ENCODE measurements at regions not wholly inside any gene's neighbourhood (a gene's known extent, or its start where the extent isn't known, plus 50 kb on each side); places are given as distances from the start of the nearest gene placed in this dataset.

DNA sequence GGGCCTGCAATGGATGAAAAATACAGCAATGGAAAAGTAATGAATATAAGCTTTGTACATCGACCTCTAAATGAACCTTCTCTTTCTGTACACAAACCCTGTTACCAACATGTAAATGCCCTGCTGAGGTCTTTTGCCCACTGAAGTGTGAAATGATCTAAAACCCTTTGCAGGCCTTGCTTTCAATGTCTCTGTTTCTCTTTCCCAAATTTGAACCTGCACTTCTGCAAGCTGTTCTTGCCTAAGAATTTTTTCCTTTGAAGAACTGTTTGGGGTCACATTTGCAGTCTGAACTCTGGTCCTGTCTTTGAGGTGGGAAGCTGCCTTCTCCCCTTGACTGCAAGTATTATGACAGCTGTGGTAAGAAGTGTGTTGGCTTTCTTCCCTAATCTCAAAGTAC lies 1237.1 kb downstream of the FAM181B start:
- peak; percentile 98 for DNase-seq

DNA sequence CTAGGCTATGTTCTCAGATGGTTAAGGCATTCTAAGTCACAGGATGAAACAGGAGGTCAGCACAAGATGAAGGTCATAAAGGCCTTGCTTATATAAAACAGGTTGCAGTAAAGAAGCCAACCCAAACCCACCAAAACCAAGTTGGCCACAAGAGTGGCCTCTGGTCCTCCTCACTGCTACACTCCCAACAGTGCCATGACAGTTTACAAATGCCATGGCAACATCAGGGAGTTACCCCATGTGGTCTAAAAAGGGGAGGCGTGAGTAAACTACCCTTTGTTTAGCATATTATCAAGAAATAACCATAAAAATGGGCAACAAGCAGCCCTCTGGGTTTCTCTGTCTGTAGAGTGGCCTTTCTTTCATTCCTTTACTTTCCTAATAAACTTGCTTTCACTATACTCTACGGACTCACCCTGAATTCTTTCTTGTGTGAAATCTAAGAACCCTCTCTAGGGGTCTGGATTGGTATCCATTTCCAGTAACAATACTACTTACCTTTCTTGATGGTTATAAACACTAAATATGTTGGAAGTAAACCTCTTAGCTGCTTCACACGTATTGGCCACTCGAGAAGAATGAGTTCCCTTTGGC lies 1237.9 kb downstream of the FAM181B start:
- no peak for DNase-seq

DNA sequence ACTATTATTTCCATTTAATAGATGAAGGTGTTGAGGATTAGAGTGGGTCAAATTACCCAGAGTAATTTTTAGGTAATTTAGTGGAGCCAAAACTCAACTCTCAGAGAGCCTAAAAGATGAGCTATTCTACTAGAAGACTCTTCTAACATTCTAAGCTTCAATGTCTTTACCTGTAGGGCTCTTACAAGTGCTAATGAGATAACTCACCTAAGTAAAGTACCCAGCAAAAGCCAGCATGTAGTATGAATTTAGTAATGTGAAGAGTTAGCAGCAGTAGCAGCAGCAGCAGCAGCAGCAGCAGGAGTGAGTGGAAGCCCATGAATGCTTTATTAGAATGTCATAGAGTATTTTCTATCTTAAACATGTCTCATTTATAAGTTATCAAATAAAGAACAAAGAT lies 1239.2 kb downstream of the FAM181B start:
- no peak for DNase-seq

DNA sequence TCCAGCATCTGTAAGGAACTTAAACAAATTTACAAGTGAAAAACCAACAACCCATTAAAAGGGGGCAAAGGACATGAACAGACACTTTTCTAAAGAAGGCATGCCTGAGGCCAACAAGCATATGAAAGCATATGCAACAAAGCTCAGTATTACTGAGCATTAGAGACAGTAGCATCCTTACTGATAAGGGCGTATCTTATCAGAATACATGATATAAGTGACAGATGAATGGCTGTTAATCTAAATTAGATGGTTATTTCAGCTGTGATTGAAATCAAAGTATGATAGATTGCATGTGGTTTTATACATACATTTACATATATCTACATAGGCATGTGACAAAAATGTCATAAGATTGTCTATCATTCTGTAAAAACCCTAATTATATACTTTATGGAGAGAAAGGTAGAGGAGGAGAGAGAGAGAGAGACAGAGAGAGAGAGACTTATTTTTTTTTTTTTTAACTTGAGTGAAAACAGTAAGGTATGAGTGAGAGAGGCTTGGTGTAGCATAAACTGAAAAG lies 1240.7 kb downstream of the FAM181B start:
- DNase-seq: peak; percentile 96

GRCh38 chr11:81487109-81487508 lies 1246.6 kb downstream of the FAM181B start:
- no peak for DNase-seq

GRCh38 chr11:81484196-81484595 lies 1249.5 kb downstream of the FAM181B start:
- DNase-seq: no peak

GRCh38 chr11:81477277-81477676 lies 1256.4 kb downstream of the FAM181B start:
- no peak for DNase-seq

DNA sequence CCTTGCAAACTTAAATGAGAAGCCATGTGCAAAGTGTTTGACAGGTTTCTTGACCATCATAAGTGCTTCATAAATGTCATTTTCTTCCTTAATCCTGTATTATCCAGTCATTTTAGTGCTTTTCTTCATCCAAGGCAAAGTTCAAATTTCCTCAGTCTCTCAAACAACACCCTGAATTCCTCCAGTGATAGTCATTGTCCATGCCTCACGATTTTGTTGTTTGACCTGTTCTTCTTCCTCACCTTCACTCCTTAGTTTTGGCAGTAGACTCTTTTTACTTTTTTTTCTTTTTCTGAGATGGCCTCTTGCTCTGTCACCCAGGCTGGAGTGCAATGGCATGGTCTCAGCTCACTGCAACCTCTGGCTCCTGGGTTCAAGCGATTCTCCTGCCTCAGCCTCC lies 1257.3 kb downstream of the FAM181B start:
- DNase-seq: no peak

DNA sequence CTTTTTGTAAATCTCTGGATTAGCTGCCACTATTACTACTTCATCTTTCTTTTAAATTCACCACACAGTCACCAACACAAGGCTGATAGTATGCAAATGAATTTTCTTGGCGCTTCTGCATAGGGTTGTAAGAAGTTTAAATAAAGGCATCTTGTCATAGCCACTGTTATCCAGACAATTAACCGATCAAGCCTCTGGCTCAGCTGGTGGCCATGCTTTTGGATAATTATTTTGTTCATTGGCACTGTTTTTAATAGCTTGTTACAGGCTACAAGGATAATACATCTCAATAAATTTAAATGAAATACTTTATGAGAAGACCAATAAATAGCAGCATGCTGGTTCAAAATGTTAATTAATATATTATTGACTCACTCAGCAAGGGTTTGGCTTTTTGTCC lies 1261.0 kb downstream of the FAM181B start:
- no peak for DNase-seq

DNA sequence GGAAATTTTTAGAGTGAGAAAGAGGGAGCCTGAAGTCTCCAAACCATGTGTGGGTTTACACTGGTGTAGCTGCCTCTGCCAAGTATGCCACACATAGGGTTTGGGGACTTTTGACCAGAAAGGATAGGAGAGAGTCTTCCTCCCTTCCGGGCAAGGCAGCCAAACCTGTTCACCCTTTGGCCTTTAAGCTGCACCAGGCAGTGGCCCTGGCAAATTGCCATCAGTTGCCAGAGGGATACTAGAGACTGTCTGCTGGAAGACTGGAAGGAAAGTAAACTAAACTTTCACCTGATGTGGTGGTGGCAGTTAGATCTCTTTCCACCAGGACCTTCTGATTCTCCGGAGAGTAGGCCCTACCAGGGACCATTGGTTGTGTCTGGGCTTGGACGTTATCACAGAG lies 1263.2 kb downstream of the FAM181B start:
- DNase-seq: no peak

DNA sequence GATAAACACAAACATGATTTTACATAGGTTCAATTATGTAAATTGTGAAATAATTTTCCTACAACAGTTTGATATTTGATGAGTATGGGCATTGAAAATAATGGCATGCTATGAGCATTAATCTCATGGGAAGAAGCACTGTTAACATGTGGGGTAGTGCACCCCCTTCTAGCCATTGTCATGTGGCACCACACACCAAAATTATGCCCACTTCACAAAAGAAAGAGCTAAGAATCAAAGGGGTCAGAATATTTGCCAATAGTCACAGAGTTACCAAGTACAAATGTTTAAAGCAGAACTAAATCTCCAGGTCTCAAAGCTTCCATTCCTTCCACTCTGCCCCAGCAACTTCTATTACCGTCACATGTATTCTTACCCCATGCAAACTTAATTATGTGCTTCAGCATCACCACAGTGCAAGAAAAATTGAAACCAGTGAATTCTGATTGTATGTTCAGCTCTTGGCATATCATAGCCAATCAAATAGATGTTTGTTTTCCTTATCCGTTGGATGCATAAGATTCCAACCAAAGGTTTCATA lies 1273.8 kb downstream of the FAM181B start:
- no peak for DNase-seq

DNA sequence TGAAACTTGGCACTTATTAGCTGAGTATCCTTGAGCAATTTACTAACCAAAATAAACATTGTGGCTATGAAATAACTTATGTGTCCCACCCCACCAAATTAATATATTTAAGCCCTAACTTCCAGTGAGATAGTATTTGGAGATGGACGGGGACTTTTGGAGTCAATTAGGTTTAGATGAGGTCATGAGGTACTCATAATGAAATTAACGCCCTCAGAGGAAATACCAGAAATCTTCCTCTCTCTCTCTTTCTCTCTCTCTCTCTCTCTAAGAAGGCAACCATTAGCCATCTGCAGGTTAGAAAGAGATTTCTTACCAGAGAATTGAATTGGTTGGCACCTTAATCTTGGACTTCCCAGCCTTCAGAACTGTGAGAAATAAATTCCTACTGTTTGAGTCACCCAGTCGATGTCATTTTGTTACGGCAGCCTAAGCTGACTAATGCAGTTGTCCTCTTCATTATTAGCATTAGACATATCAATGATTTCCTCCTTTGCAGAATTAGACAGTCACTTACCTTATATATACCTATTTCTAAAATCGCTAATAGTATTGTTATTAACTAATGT lies 1284.0 kb downstream of the FAM181B start:
- DNase-seq: no peak

DNA sequence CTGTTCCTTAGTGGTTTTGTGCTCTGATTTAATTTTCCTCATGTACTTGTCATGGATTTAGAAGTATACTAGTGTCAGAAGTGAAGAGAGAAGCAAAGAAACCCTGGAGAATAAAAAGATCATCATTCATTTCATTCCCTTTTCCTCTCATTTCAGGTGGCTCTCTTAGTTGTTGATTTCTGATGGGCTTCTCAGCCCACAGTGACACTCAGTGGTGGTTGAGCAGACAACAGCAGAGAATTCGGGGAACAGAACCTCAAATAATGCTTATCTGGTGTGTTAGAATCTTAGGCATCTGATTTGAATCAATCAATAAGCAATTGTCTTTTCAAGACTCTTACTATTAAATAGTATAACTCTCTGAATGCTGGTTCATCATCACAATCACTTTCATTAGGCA lies 1289.4 kb downstream of the FAM181B start:
- DNase-seq: no peak

- DNase-seq: no peak
Measured at GRCh38 chr11:81432333-81432732, 1301.3 kb downstream of the FAM181B start.

DNA sequence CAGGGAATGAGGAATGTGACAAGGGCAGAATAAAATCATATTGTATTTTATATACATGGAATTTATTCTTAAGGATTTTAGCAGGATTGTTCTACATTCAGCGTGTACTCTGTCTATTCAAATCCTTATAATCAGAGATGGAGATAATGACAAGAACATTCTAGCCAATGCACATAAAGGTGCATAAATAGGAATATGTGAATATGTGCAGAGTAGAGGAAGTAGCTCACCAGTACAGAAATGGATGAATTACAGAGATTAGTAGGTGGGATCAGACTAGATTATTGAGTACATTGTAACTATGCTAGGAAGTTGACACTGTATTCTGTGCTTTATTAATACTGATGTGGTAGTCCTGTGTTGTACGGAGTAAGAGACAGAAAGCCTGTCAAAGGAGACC lies 1308.8 kb downstream of the FAM181B start:
- no peak for DNase-seq

- DNase-seq: no peak
Measured at GRCh38 chr11:81422402-81422801, 1311.3 kb downstream of the FAM181B start.

GRCh38 chr11:81421251-81421860 lies 1312.3 kb downstream of the FAM181B start:
- DNase-seq: no peak

DNA sequence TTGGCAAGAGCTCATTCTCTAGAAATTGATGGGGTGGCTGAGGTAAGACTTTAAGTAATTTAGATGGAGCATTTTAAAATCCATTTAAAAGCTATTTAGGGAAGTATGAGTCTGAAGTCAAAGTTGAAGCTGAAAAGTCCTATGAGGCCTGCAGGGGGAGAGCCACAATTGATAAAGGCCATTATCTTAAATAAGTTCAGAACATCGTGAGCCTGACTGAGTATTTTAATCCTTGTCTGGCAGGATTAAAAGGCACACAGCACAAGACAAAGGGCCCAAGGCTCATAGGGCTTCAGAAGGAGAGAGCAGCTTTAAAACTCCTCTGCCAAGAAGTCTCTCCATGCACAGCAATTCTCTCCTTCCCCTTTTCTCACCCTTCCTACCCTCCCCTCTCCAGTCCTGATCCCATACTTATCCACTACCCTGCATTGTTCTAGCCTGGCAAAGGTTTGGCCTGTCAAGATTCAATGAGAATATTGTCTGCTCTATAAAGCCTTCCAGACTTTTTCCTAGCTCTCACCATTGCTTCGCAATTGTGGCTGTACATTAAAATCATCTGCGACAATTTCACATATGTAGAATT lies 1312.9 kb downstream of the FAM181B start:
- DNase-seq: no peak

- DNase-seq: no peak
Measured at GRCh38 chr11:81397316-81397715, 1336.3 kb downstream of the FAM181B start.

GRCh38 chr11:81394311-81394710 lies 1339.4 kb downstream of the FAM181B start:
- DNase-seq: no peak

GRCh38 chr11:81388326-81388725 lies 1345.3 kb downstream of the FAM181B start:
- DNase-seq: no peak

GRCh38 chr11:81380395-81380794 lies 1353.3 kb downstream of the FAM181B start:
- peak; percentile 87 for DNase-seq

GRCh38 chr11:81377418-81377817 lies 1356.2 kb downstream of the FAM181B start:
- DNase-seq: no peak

- no peak for DNase-seq
Measured at GRCh38 chr11:81373986-81374385, 1359.7 kb downstream of the FAM181B start.

Data from NCI-H526 treated with DMSO at 0.1 percent for 48 hours (cell line).